ENCODE measurements at regions not wholly inside any gene's neighbourhood (a gene's known extent, or its start where the extent isn't known, plus 50 kb on each side); places are given as distances from the start of the nearest gene placed in this dataset.

- H3K4me3 ChIP-seq (ENCODE audit: control insufficient read depth, low read depth, low read length): no peak overlapping the region
- no peak for DNase-seq (ENCODE audit: low read depth)
- TF ChIP-seq CTCF (conservative IDR thresholded peaks at IDR 0.05; ENCODE audit: control insufficient read depth, insufficient read depth, low read depth, low read length): no peak
These were observed 62.6 kb upstream of the ARMC2 start for GRCh38 chr6:108785653-108786052.

DNA sequence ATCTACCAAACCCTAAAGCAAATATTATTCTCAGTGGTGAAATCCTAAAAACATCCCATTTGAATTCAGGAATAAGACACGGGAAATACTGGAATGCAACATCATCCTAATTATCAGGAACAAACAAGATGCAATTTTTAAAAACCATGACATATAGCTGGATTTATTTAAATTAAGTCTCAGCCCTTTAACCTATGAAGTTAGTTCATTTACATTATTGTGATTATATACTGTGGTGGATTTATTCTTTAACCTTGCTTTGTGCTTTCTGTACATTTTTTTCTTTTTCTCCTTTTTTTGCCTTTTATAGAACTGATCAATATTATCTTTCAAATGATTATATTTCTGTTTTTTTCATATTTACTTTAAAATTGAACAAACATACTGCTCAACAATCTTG, 59.8 kb upstream of the ARMC2 start:
- no peak for TF ChIP-seq CTCF (conservative IDR thresholded peaks at IDR 0.05; ENCODE audit: control insufficient read depth, insufficient read depth, low read depth, low read length)
- no peak for DNase-seq (ENCODE audit: low read depth)
- H3K4me3 ChIP-seq (ENCODE audit: control insufficient read depth, low read depth, low read length): no peak overlapping the region

GRCh38 chr6:108789475-108789874, 58.7 kb upstream of the ARMC2 start:
- no peak for TF ChIP-seq CTCF (conservative IDR thresholded peaks at IDR 0.05; ENCODE audit: control insufficient read depth, insufficient read depth, low read depth, low read length)
- H3K4me3 ChIP-seq (ENCODE audit: control insufficient read depth, low read depth, low read length): no peak overlapping the region
- DNase-seq (ENCODE audit: low read depth): no peak

GRCh38 chr6:108791700-108792099, 56.5 kb upstream of the ARMC2 start:
- DNase-seq (ENCODE audit: low read depth): no peak
- no peak for TF ChIP-seq CTCF (conservative IDR thresholded peaks at IDR 0.05; ENCODE audit: control insufficient read depth, insufficient read depth, low read depth, low read length)
- H3K4me3 ChIP-seq (ENCODE audit: control insufficient read depth, low read depth, low read length): no peak overlapping the region

- no peak overlapping the region for H3K4me3 ChIP-seq (ENCODE audit: control insufficient read depth, low read depth, low read length)
- TF ChIP-seq CTCF (conservative IDR thresholded peaks at IDR 0.05; ENCODE audit: control insufficient read depth, insufficient read depth, low read depth, low read length): no peak
- no peak for DNase-seq (ENCODE audit: low read depth)
These were observed 54.5 kb upstream of the ARMC2 start for GRCh38 chr6:108793516-108794251.

DNA sequence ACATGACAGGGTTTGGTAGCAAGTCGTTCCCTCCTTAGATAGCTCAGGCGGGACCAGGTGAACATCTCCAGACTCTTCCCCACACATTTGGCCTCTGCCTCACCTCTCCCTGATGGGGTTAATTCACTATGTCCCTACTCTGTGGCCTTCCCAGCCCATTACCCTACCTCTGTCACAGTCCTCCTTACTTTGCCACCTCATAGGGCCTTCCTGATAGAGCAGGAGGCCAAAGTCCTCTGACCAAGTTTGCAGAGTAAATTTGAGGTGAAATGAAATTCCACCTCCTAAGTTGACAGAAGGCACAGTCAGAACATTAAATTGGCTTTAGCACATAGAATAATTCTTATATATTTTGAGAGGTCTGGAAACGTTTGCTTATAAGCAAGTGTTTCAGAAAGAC, 53.1 kb upstream of the ARMC2 start:
- no peak for TF ChIP-seq CTCF (conservative IDR thresholded peaks at IDR 0.05; ENCODE audit: control insufficient read depth, insufficient read depth, low read depth, low read length)
- no peak overlapping the region for H3K4me3 ChIP-seq (ENCODE audit: control insufficient read depth, low read depth, low read length)
- DNase-seq (ENCODE audit: low read depth): no peak

DNA sequence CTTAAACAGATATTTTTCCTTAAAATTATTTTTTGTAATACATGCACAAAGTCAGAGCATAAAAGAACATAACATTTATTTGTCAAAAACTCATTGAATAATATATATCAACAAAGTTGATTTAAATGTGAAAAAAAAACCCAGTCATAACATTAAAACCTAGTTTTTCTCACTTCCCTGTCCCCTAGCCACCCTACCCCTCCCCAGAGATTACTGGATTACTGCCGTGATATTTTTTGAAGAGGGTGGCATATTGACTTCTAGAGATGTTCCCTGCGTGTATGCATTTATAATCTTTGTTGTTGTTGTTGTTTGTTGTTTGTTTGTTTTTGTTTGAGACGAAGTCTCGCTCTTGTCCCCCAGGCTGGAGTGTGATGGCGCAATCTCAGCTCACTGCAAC, 52.4 kb upstream of the ARMC2 start:
- TF ChIP-seq CTCF (conservative IDR thresholded peaks at IDR 0.05; ENCODE audit: control insufficient read depth, insufficient read depth, low read depth, low read length): no peak
- no peak for DNase-seq (ENCODE audit: low read depth)

More for the DNA sequence above, 52.4 kb upstream of the ARMC2 start:
- H3K4me3 ChIP-seq (ENCODE audit: control insufficient read depth, low read depth, low read length): no peak overlapping the region

Measured in fibroblast of mammary gland (primary cell).